GM12878 (cell line): ENCODE measurements at regions not wholly inside any gene's neighbourhood (a gene's known extent, or its start where the extent isn't known, plus 50 kb on each side); places are given as distances from the start of the nearest gene placed in this dataset.

Experiments
- BCL11A ChIP-seq: IDR thresholded peaks from 2 replicates; pipeline ENCODE4 v1.6.1; 2011; ENCODE audit warnings: low read depth, low read length
- CUX1 ChIP-seq: IDR thresholded peaks from 2 replicates; pipeline ENCODE4 v1.6.1; 2012; ENCODE audit warnings: improper control_type of control experiment, low read depth, low read length; ENCODE audit not compliant: insufficient replicate concordance
- ETV6 ChIP-seq, 2 experiments: fragments of 450-650 bp in 1 of 2; IDR thresholded peaks in 1 of 2; conservative IDR thresholded peaks in 1 of 2; 2 replicates each; pipeline ENCODE4 v1.6.1; 2014; ENCODE audit warnings: antibody characterized with exemption in 1 of 2, borderline replicate concordance in 1 of 2, low read depth in 1 of 2, mild to moderate bottlenecking in 1 of 2, moderate library complexity in 1 of 2
- HDAC6 ChIP-seq: fragments of 200-600 bp; sonication (generic); IDR thresholded peaks from one replicate; pipeline ENCODE4 v1.8.0; 2017; ENCODE audit warnings: antibody characterized with exemption; ENCODE audit not compliant: unreplicated experiment
- IKZF1 ChIP-seq: fragments of 450-650 bp; conservative IDR thresholded peaks from 2 replicates; pipeline ENCODE4 v1.6.1; 2017; ENCODE audit warnings: antibody characterized with exemption, mild to moderate bottlenecking
- MTA2 ChIP-seq: fragments of 450-650 bp; IDR thresholded peaks from 2 replicates; pipeline ENCODE4 v1.6.1; 2016; ENCODE audit warnings: low read depth, mild to moderate bottlenecking, moderate library complexity
- NR2C1 ChIP-seq: fragments of 450-650 bp; IDR thresholded peaks from 2 replicates; pipeline ENCODE4 v1.6.1; 2017; ENCODE audit warnings: antibody characterized with exemption, mild to moderate bottlenecking, moderate library complexity
- RBBP5 ChIP-seq: fragments of 200-600 bp; sonication (generic); conservative IDR thresholded peaks from 2 replicates; pipeline ENCODE4 v1.6.1; 2016
- REST ChIP-seq: IDR thresholded peaks from 2 replicates; pipeline ENCODE4 v1.6.1; 2012; ENCODE audit warnings: mild to moderate bottlenecking, low read depth, low read length
- SKIL ChIP-seq: fragments of 450-650 bp; IDR thresholded peaks from 2 replicates; pipeline ENCODE4 v1.6.1; 2017; ENCODE audit warnings: mild to moderate bottlenecking, low read depth, inconsistent platforms; ENCODE audit not compliant: poor library complexity, severe bottlenecking
- SP1 ChIP-seq: IDR thresholded peaks from one replicate; pipeline ENCODE4 v1.6.1; 2011; ENCODE audit warnings: low read depth, low read length
- TCF3 ChIP-seq: IDR thresholded peaks from 2 replicates; pipeline ENCODE4 v1.6.1; 2012; ENCODE audit warnings: low read depth, mild to moderate bottlenecking, low read length, borderline replicate concordance; ENCODE audit not compliant: insufficient read depth
- ZNF592 ChIP-seq: fragments of 450-650 bp; IDR thresholded peaks from 2 replicates; pipeline ENCODE4 v1.6.1; 2017; ENCODE audit warnings: mild to moderate bottlenecking, moderate library complexity

- TF ChIP-seq REST (no peak), CUX1 (no peak), MTA2 (no peak), IKZF1 (peak; percentile 24; the same call in 1 of the 2 replicates), BCL11A (peak; percentile 19; the same call in 1 of the 2 replicates), SKIL (no peak), RBBP5 (no peak), ZNF592 (no peak), SP1 (no peak), HDAC6 (no peak), NR2C1 (no peak), TCF3 (no peak), ETV6 (conservative IDR thresholded peaks at IDR 0.05 in 1 of 2, IDR thresholded peaks at IDR 0.05 in 1 of 2; ENCODE audit: borderline replicate concordance in 1 of 2, low read depth in 1 of 2) (no peak)
These were observed 148.9 kb upstream of the IRF2BP2 start (continued) for GRCh38 chr1:234758851-234759250.
